Fibroblast of skin of scalp (primary cell): ENCODE measurements at regions not wholly inside any gene's neighbourhood (a gene's known extent, or its start where the extent isn't known, plus 50 kb on each side); places are given as distances from the start of the nearest gene placed in this dataset.

Source experiments
- DNase-seq: peaks from one replicate; pipeline ENCODE4 v3.0.0-alpha.2; 2013

- DNase-seq = no peak
These were observed 440.7 kb downstream of the CMPK2 start for GRCh38 chr2:6425032-6425431.

- no peak for DNase-seq
These were observed 436.3 kb downstream of the CMPK2 start for GRCh38 chr2:6429210-6429986.

GRCh38 chr2:6434438-6434837 lies 431.3 kb downstream of the CMPK2 start:
- DNase-seq = no peak

- DNase-seq = no peak
These were observed 423.9 kb downstream of the CMPK2 start for GRCh38 chr2:6441800-6442199.

- no peak for DNase-seq
These were observed 423.3 kb downstream of the CMPK2 start for GRCh38 chr2:6442252-6442985.

GRCh38 chr2:6443061-6443823 lies 422.5 kb downstream of the CMPK2 start:
- no peak for DNase-seq

- no peak for DNase-seq
These were observed 421.2 kb downstream of the CMPK2 start for GRCh38 chr2:6444514-6444913.

- DNase-seq = no peak
These were observed 420.6 kb downstream of the CMPK2 start for GRCh38 chr2:6445156-6445555.

- no peak for DNase-seq
These were observed 418.6 kb downstream of the CMPK2 start for GRCh38 chr2:6446938-6447608.

GRCh38 chr2:6448893-6449292 lies 416.8 kb downstream of the CMPK2 start:
- DNase-seq = no peak

GRCh38 chr2:6449343-6449742 lies 416.4 kb downstream of the CMPK2 start:
- DNase-seq = no peak

GRCh38 chr2:6452702-6453481 lies 412.8 kb downstream of the CMPK2 start:
- peak; percentile 20 for DNase-seq

GRCh38 chr2:6454286-6454990 lies 411.3 kb downstream of the CMPK2 start:
- DNase-seq = no peak

GRCh38 chr2:6459138-6459537 lies 406.6 kb downstream of the CMPK2 start:
- no peak for DNase-seq

GRCh38 chr2:6470518-6470917 lies 395.2 kb downstream of the CMPK2 start:
- DNase-seq = no peak

- no peak for DNase-seq
These were observed 394.3 kb downstream of the CMPK2 start for GRCh38 chr2:6471419-6471818.

- DNase-seq = no peak
These were observed 391.3 kb downstream of the CMPK2 start for GRCh38 chr2:6474161-6475140.

- no peak for DNase-seq
These were observed 390.4 kb downstream of the CMPK2 start for GRCh38 chr2:6475155-6475940.

GRCh38 chr2:6480514-6480913 lies 385.2 kb downstream of the CMPK2 start:
- no peak for DNase-seq
